Stomach (tissue), 8 donors: ENCODE measurements at regions not wholly inside any gene's neighbourhood (a gene's known extent, or its start where the extent isn't known, plus 50 kb on each side); places are given as distances from the start of the nearest gene placed in this dataset.

Source experiments
- DNase-seq, 2 donors: peaks; one replicate each; pipeline versions ENCODE4 v3.0.0 to v3.0.0-alpha.2; 2013 to 2019
- H3K27ac ChIP-seq, 5 donors: fragments of 200-600 bp in 4 of 5; sonication (generic) in 4 of 5; one replicate each; pipeline ENCODE4 v1.5.1; 2013 to 2019; ENCODE audit warnings: mild to moderate bottlenecking in 1 of 5, moderate library complexity in 1 of 5
- H3K27me3 ChIP-seq, 3 donors: fragments of 200-600 bp; sonication (generic); one replicate each; pipeline ENCODE4 v1.5.1; 2017 to 2019; ENCODE audit warnings: mixed run types in 1 of 3
- H3K36me3 ChIP-seq, 4 donors: fragments of 200-600 bp; sonication (generic); 1 replicate in 3 of 4; 2 replicates in 1 of 4; pipeline ENCODE4 v1.5.1; 2016 to 2019
- H3K4me1 ChIP-seq, 4 donors: fragments of 200-600 bp; sonication (generic); one replicate each; pipeline ENCODE4 v1.5.1; 2016 to 2019
- H3K4me3 ChIP-seq, 4 donors: fragments of 200-600 bp; sonication (generic) in 3 of 4; one replicate each; pipeline ENCODE4 v1.5.1; 2016 to 2019; ENCODE audit warnings: mild to moderate bottlenecking in 1 of 4
- H3K9me3 ChIP-seq, 4 donors: fragments of 200-600 bp; sonication (generic); one replicate each; pipeline ENCODE4 v1.5.1; 2016 to 2019
- EP300 ChIP-seq: sonication (generic); formaldehyde crosslinking; IDR thresholded peaks from one replicate; pipeline ENCODE4 v1.6.1; 2017; ENCODE audit warnings: antibody characterized with exemption
- POLR2A ChIP-seq, 4 donors: fragments of 450-650 bp; IDR thresholded peaks; one replicate each; pipeline ENCODE4 v1.6.1; 2016; ENCODE audit warnings: antibody characterized with exemption in 4 of 4, control low read depth in 2 of 4, mild to moderate bottlenecking in 1 of 4, moderate library complexity in 1 of 4
- POLR2AphosphoS5 ChIP-seq, 3 donors: sonication (generic); formaldehyde crosslinking; IDR thresholded peaks; one replicate each; pipeline ENCODE4 v1.6.1; 2016; ENCODE audit warnings: antibody characterized with exemption in 3 of 3
- WGBS, 5 donors: extraction: QIAGEN DNeasy Blood & Tissue Kit in 3 of 5; methylation state at CpG; one replicate each; pipeline versions ENCODE4 v1.1.5 to v1.1.7; 2013 to 2018; 5-methylcytosine and 5-hydroxymethylcytosine counted together
- intact Hi-C: fragments of 100-400 bp; cut with DNase I; formaldehyde crosslinking; loops from one replicate; pipeline ENCODE4 v1.15.1; 2023; ENCODE audit warnings: low total_unique reads
- TF ChIP-seq, protein P1 (sequence below), 7 experiments: fragments of 450-650 bp in 4 of 7; fragments of 200-600 bp in 3 of 7; sonication (generic) in 3 of 7; IDR thresholded peaks; one replicate each; pipeline ENCODE4 v1.5.1; 2016 to 2019; ENCODE audit warnings: antibody characterized with exemption in 7 of 7, control low read depth in 2 of 7, mild to moderate bottlenecking in 1 of 7
- donor health status: healthy with polysubstance abuse.
- donor health status: Bipolar disorder and iron deficiency.
- donor health status: healthy.

DNA sequence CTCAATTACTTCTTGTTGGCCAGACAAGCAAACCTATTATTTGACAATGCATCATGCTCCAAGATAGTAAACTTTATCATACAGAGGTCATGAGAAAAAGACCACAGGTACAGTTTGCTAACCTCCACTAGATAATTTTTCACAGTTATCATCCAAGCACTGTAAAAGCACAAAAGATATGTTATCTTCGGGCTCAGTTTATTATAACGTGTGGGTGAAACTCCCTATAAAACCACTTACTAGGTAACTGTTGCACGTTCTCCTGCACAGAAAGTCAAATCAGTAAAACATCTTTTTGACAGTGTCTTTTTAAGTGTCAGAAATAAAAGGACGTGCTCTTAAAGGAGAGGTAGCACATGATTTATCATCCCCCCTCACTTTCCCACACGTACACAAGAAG lies 94.7 kb upstream of the BCL11A start:
- H3K27me3 ChIP-seq: peaks cover 0 to 6% (median 2%) of the 10 kb centered on the region in 3 donors
- TF ChIP-seq EP300 (no peak), POLR2AphosphoS5 (IDR thresholded peaks at IDR 0.05) (no peak), POLR2A (IDR thresholded peaks at IDR 0.05) (no peak)
- TF ChIP-seq, protein P1, sequence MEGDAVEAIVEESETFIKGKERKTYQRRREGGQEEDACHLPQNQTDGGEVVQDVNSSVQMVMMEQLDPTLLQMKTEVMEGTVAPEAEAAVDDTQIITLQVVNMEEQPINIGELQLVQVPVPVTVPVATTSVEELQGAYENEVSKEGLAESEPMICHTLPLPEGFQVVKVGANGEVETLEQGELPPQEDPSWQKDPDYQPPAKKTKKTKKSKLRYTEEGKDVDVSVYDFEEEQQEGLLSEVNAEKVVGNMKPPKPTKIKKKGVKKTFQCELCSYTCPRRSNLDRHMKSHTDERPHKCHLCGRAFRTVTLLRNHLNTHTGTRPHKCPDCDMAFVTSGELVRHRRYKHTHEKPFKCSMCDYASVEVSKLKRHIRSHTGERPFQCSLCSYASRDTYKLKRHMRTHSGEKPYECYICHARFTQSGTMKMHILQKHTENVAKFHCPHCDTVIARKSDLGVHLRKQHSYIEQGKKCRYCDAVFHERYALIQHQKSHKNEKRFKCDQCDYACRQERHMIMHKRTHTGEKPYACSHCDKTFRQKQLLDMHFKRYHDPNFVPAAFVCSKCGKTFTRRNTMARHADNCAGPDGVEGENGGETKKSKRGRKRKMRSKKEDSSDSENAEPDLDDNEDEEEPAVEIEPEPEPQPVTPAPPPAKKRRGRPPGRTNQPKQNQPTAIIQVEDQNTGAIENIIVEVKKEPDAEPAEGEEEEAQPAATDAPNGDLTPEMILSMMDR (IDR thresholded peaks at IDR 0.05): no peak
- 21 to 36% (median 28%) methylated on average over 5 of the region's 5 CpGs for WGBS, 5 donors

DNA sequence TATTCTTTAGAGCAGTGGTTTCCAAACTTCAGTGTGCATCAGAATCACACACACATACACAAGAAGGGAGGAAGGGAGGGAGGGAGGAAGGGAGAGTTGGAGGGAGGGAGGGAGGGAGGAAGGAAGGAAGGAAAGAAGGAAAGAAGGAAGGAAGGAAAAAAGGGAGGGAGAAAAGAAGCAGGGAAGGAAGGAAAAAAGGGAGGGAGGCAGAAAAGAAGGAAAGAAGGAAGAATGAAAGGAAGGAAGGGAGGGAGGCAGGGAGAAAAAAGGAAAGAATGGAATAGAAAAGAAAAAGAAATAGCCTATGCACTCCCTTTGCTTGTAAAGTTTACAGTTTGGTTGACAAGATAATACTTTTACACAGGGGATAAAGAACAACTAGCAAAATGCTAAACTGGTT lies 96.3 kb upstream of the BCL11A start:
- Histone ChIP-seq H3K4me1 (no peaks in the 10 kb centered on the region), H3K27me3 (peaks cover 0 to 14% (median 2%) of the 10 kb centered on the region in 3 donors), H3K9me3 (no peaks in the 10 kb centered on the region), H3K4me3 (no peak overlapping the region), H3K36me3 (no peaks in the 10 kb centered on the region), H3K27ac (no peak overlapping the region)
- intact Hi-C loops: no loop called here
- TF ChIP-seq, protein P1 (IDR thresholded peaks at IDR 0.05): no peak
- TF ChIP-seq POLR2A (IDR thresholded peaks at IDR 0.05): no peak
- no peak for TF ChIP-seq EP300
- TF ChIP-seq POLR2AphosphoS5 (IDR thresholded peaks at IDR 0.05): no peak
- DNase-seq: no peak

More for the DNA sequence above, 94.7 kb upstream of the BCL11A start:
- H3K9me3 ChIP-seq: no peaks in the 10 kb centered on the region
- no peak overlapping the region for H3K4me3 ChIP-seq
- H3K4me1 ChIP-seq: no peaks in the 10 kb centered on the region
- H3K36me3 ChIP-seq: no peaks in the 10 kb centered on the region
- no peak overlapping the region for H3K27ac ChIP-seq
- DNase-seq: no peak
- intact Hi-C loops: no loop called here

DNA sequence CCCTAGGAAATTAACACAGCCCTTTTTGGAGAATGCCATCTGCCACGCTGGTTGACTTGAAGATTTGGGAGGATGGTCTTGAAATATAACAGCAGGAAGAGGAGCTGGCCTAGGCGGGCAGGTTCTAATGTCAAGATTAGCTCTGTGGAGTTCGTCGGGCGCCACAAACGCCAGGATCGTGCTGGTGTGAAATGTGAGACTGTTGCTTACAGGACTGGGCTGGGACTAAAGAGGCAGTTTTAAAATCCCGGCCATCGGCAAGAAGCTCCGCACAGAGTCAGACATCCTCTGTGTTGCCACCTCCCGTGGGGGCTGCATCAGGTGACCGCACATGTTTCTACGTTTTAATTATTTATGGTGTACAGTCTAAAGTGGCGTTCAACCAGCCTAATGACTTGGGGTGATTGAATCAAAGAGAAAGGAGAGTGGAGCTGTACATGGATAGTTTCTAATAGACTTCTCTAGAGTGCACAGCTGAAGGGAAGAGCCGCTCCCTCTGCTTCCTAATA lies 99.4 kb upstream of the BCL11A start:
- Histone ChIP-seq H3K4me3 (no peak overlapping the region), H3K27ac (no peak overlapping the region), H3K27me3 (peaks cover 0 to 14% (median 0%) of the 10 kb centered on the region in 3 donors), H3K36me3 (no peaks in the 10 kb centered on the region), H3K9me3 (no peaks in the 10 kb centered on the region), H3K4me1 (no peaks in the 10 kb centered on the region)
- no peak for DNase-seq
- 55 to 74% (median 64%) methylated on average over 15 of the region's 15 CpGs for WGBS, 5 donors
- TF ChIP-seq POLR2AphosphoS5 (IDR thresholded peaks at IDR 0.05) (no peak), EP300 (no peak)
- TF ChIP-seq, protein P1 (IDR thresholded peaks at IDR 0.05): no peak
- intact Hi-C loops: no loop called here

DNA sequence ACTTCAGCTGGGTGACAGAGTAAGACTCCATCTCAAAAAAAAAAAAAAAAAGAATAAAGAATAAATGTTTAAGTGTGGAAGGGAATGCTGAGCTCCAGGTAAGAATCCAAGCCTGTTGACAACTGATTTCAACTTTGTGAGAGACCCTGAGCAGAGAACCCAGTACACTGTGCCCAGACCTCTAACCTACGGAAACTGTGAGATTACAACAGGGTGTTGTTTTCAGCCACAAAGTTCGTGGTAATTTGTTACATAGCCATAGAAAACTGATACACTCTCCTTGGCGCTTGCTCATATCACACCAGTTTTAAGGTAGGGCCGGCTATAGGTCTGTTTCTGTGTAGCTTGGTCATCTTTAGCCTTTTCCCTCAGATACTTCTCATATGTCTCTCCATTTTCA lies 98.4 kb upstream of the PAPOLG start:
- no peak overlapping the region for H3K27ac ChIP-seq
- no peaks in the 10 kb centered on the region for H3K36me3 ChIP-seq
- H3K4me1 ChIP-seq: no peaks in the 10 kb centered on the region
- H3K4me3 ChIP-seq: no peak overlapping the region
- H3K9me3 ChIP-seq: no peaks in the 10 kb centered on the region
- WGBS, 5 donors: 77 to 84% (median 81%) methylated on average over 4 of the region's 4 CpGs
- intact Hi-C loops: no loop called here
- TF ChIP-seq EP300: no peak
- TF ChIP-seq, protein P1 (IDR thresholded peaks at IDR 0.05): no peak
- no peak for TF ChIP-seq POLR2AphosphoS5 (IDR thresholded peaks at IDR 0.05)
- TF ChIP-seq POLR2A (IDR thresholded peaks at IDR 0.05): no peak
- peaks cover 0 to 11% (median 0%) of the 10 kb centered on the region in 3 donors for H3K27me3 ChIP-seq
- DNase-seq: no peak
